ENCODE measurements at regions not wholly inside any gene's neighbourhood (a gene's known extent, or its start where the extent isn't known, plus 50 kb on each side); places are given as distances from the start of the nearest gene placed in this dataset.

DNA sequence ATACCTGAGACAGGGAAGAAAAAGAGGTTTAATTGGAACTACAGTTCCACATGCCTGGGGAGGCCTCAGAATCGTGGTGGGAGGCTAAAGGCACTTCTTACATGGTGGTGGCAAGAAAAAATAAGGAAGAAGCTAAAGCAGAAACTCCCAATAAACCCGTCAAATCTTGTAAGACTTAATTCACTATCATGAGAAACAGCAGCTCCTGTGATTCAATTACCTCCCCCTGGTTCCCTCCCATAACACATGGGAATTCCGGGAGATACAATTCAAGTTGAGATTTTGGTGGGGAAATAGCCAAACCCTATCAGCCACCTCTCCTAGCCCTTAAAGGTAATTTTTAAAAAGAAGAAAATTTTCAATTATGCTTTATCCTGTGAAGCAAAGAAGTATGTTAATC, 728.8 kb downstream of the RNF144A start:
- Histone ChIP-seq H3K23ac (ENCODE audit: low read length in 2 of 2) (no peak overlapping the region), H3K4me2 (ENCODE audit: low read length, poor library complexity, severe bottlenecking) (no peak overlapping the region), H2BK120ac (ENCODE audit: low read depth, low read length) (peak overlapping the region; percentile 19), H2AFZ (ENCODE audit: low read depth, low read length) (no peak overlapping the region), H3K79me1 (replicated peaks; ENCODE audit: low read length, poor library complexity, severe bottlenecking) (no peaks in the 10 kb centered on the region), H4K8ac (ENCODE audit: low read length) (no peak overlapping the region), H3K36me3 (ENCODE audit: control insufficient read depth in 1 of 2, insufficient read depth in 2 of 2, low read depth in 1 of 2, low read length in 2 of 2) (no peaks in the 10 kb centered on the region), H3K9ac (ENCODE audit: low read length) (no peak overlapping the region), H3K27ac (ENCODE audit: low read length, poor library complexity, severe bottlenecking) (no peak overlapping the region), H2BK15ac (ENCODE audit: low read depth, poor library complexity, severe bottlenecking) (no peak overlapping the region), H3K27me3 (ENCODE audit: control insufficient read depth in 1 of 2, insufficient read depth in 1 of 2, low read length in 2 of 2) (no peaks in the 10 kb centered on the region), H4K91ac (ENCODE audit: low read length) (no peak overlapping the region), H2BK12ac (ENCODE audit: low read length in 2 of 2) (no peak overlapping the region), H2BK5ac (ENCODE audit: low read depth, low read length, poor library complexity, severe bottlenecking) (no peak overlapping the region), H3K18ac (ENCODE audit: low read depth in 1 of 2, low read length in 2 of 2) (no peak overlapping the region), H3K14ac (ENCODE audit: low read length in 2 of 2) (no peak overlapping the region), H3K9me3 (ENCODE audit: control insufficient read depth, low read length) (peaks cover 4% of the 10 kb centered on the region), H2AK5ac (ENCODE audit: low read length, severe bottlenecking) (no peak overlapping the region), H3K4ac (ENCODE audit: low read depth in 1 of 2, low read length in 2 of 2) (no peak overlapping the region), H3K4me3 (ENCODE audit: insufficient read depth in 1 of 2, low read depth in 1 of 2, low read length in 2 of 2) (no peak overlapping the region), H3K4me1 (ENCODE audit: control insufficient read depth, insufficient read depth, low read depth, low read length) (no peaks in the 10 kb centered on the region)
- no peak for DNase-seq
- WGBS, result 40% methylated on average over 1 of the region's 3 CpGs

DNA sequence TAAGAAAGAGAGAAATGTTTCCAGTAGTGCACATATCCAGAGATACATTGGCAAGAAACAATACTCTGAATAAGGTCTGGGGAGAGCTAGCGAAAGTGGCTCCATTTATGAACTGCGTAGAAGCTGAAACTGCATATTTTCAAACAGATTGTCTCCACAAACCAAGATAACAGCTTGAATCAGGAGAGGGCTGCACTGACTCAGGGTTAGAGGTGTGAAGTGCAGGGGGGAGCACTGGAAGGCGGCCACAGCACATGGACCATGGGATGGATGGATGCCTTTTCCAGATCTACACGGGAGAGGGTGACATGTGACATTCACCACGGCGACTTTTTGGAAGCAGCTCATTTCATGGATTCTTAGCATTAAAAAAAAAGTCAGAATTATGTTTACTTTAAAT, 729.4 kb downstream of the RNF144A start:
- DNase-seq, result no peak
- no peak overlapping the region for H4K8ac ChIP-seq (ENCODE audit: low read length)
- WGBS, result 90% methylated on average over 3 of the region's 6 CpGs
- no peaks in the 10 kb centered on the region for H3K27me3 ChIP-seq (ENCODE audit: control insufficient read depth in 1 of 2, insufficient read depth in 1 of 2, low read length in 2 of 2)
- no peak overlapping the region for H3K4me2 ChIP-seq (ENCODE audit: low read length, poor library complexity, severe bottlenecking)
- H3K4me1 ChIP-seq (ENCODE audit: control insufficient read depth, insufficient read depth, low read depth, low read length), result no peaks in the 10 kb centered on the region
- H2AFZ ChIP-seq (ENCODE audit: low read depth, low read length), result no peak overlapping the region
- H3K9me3 ChIP-seq (ENCODE audit: control insufficient read depth, low read length), result peaks cover under 1% of the 10 kb centered on the region
- H3K23ac ChIP-seq (ENCODE audit: low read length in 2 of 2), result no peak overlapping the region
- no peaks in the 10 kb centered on the region for H3K36me3 ChIP-seq (ENCODE audit: control insufficient read depth in 1 of 2, insufficient read depth in 2 of 2, low read depth in 1 of 2, low read length in 2 of 2)
- H3K4me3 ChIP-seq (ENCODE audit: insufficient read depth in 1 of 2, low read depth in 1 of 2, low read length in 2 of 2), result no peak overlapping the region
- no peak overlapping the region for H3K9ac ChIP-seq (ENCODE audit: low read length)
- no peak overlapping the region for H4K91ac ChIP-seq (ENCODE audit: low read length)
- no peak overlapping the region for H2AK5ac ChIP-seq (ENCODE audit: low read length, severe bottlenecking)
- no peak overlapping the region for H3K18ac ChIP-seq (ENCODE audit: low read depth in 1 of 2, low read length in 2 of 2)
- H2BK12ac ChIP-seq (ENCODE audit: low read length in 2 of 2), result no peak overlapping the region
- no peak overlapping the region for H2BK5ac ChIP-seq (ENCODE audit: low read depth, low read length, poor library complexity, severe bottlenecking)
- H3K27ac ChIP-seq (ENCODE audit: low read length, poor library complexity, severe bottlenecking), result no peak overlapping the region
- H3K14ac ChIP-seq (ENCODE audit: low read length in 2 of 2), result no peak overlapping the region
- no peak overlapping the region for H2BK120ac ChIP-seq (ENCODE audit: low read depth, low read length)
- H3K4ac ChIP-seq (ENCODE audit: low read depth in 1 of 2, low read length in 2 of 2), result no peak overlapping the region
- no peak overlapping the region for H2BK15ac ChIP-seq (ENCODE audit: low read depth, poor library complexity, severe bottlenecking)
- no peaks in the 10 kb centered on the region for H3K79me1 ChIP-seq (replicated peaks; ENCODE audit: low read length, poor library complexity, severe bottlenecking)

DNA sequence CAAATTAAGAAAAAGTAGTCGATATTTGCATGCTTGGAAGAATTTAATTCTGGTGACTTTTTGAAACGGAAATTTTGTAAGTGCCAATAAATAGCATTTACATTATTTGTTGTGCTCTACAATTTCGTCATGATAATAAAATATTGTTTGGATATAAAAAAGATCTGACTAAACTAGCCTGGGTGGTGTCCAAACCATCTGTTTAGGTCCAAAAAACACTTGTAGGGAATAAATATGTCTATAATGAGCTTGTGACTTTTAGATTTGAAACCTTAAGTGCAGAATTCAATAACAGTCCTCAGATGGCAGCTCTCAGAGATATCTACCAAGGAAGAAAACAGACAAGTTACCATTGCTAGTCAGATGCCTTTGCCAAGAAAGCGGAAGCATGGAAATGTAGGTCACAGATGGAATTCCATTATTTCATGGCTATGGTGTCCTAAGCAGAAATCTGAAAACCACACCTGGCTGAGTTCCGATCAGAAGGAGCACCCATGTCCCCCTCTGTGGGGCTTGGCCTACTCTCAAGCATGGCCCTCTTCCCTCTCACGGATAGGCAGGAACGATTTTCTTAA, 731.1 kb downstream of the RNF144A start:
- Histone ChIP-seq H3K14ac (ENCODE audit: low read length in 2 of 2) (no peak overlapping the region), H3K27me3 (ENCODE audit: control insufficient read depth in 1 of 2, insufficient read depth in 1 of 2, low read length in 2 of 2) (no peaks in the 10 kb centered on the region), H3K4me3 (ENCODE audit: insufficient read depth in 1 of 2, low read depth in 1 of 2, low read length in 2 of 2) (no peak overlapping the region), H3K4ac (ENCODE audit: low read depth in 1 of 2, low read length in 2 of 2) (no peak overlapping the region), H3K79me1 (replicated peaks; ENCODE audit: low read length, poor library complexity, severe bottlenecking) (no peaks in the 10 kb centered on the region), H3K4me2 (ENCODE audit: low read length, poor library complexity, severe bottlenecking) (no peak overlapping the region), H3K23ac (ENCODE audit: low read length in 2 of 2) (no peak overlapping the region), H3K18ac (ENCODE audit: low read depth in 1 of 2, low read length in 2 of 2) (no peak overlapping the region), H3K9ac (ENCODE audit: low read length) (no peak overlapping the region), H2BK120ac (ENCODE audit: low read depth, low read length) (no peak overlapping the region), H4K8ac (ENCODE audit: low read length) (no peak overlapping the region), H3K9me3 (ENCODE audit: control insufficient read depth, low read length) (peaks cover 3% of the 10 kb centered on the region), H2AK5ac (ENCODE audit: low read length, severe bottlenecking) (no peak overlapping the region), H2AFZ (ENCODE audit: low read depth, low read length) (no peak overlapping the region), H3K27ac (ENCODE audit: low read length, poor library complexity, severe bottlenecking) (no peak overlapping the region), H3K36me3 (ENCODE audit: control insufficient read depth in 1 of 2, insufficient read depth in 2 of 2, low read depth in 1 of 2, low read length in 2 of 2) (no peaks in the 10 kb centered on the region), H2BK12ac (ENCODE audit: low read length in 2 of 2) (no peak overlapping the region), H2BK15ac (ENCODE audit: low read depth, poor library complexity, severe bottlenecking) (no peak overlapping the region), H2BK5ac (ENCODE audit: low read depth, low read length, poor library complexity, severe bottlenecking) (no peak overlapping the region), H4K91ac (ENCODE audit: low read length) (no peak overlapping the region), H3K4me1 (ENCODE audit: control insufficient read depth, insufficient read depth, low read depth, low read length) (no peaks in the 10 kb centered on the region)
- DNase-seq, result no peak
- 93% methylated on average over 4 of the region's 7 CpGs for WGBS

DNA sequence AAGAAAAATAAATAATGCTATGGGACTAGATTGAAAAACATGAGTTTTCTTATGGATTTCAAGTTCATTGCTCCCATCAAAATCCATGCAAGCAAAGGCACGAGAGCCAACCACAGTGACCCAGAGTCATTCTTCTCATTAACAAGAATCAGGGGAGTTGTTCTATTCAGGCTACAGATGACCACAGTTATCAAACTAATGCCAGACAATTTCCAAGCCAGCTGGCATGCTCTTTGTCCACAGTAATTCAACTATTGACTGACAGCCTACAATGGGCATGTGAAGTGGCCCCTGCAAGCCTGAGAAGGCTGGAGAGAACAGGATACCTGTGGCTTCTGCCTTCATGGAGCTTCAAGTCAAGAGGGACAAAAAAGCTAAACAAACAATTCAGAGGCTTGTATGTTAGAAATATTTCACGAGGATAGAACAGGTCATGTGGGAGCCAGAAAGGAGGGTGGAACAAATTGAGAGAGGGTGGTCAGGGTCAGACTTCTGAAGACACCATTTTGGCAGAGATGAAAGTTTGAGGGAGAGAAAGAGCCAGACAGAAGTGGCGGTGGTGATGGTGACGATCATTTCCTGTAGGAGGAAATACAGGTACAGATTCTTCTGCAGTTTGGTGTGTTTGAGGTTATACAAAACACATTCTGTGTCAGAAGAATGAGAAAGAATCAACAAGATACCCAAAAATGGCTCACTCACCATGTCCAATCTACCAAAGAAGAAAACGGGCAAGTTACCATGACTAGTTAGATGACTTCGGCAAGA, 732.4 kb downstream of the RNF144A start:
- Histone ChIP-seq H2BK120ac (ENCODE audit: low read depth, low read length) (no peak overlapping the region), H3K9me3 (ENCODE audit: control insufficient read depth, low read length) (peaks cover 3% of the 10 kb centered on the region), H3K27ac (ENCODE audit: low read length, poor library complexity, severe bottlenecking) (no peak overlapping the region), H3K4me3 (ENCODE audit: insufficient read depth in 1 of 2, low read depth in 1 of 2, low read length in 2 of 2) (no peak overlapping the region), H2BK15ac (ENCODE audit: low read depth, poor library complexity, severe bottlenecking) (no peak overlapping the region), H4K91ac (ENCODE audit: low read length) (no peak overlapping the region), H4K8ac (ENCODE audit: low read length) (no peak overlapping the region), H3K36me3 (ENCODE audit: control insufficient read depth in 1 of 2, insufficient read depth in 2 of 2, low read depth in 1 of 2, low read length in 2 of 2) (no peaks in the 10 kb centered on the region), H3K4me2 (ENCODE audit: low read length, poor library complexity, severe bottlenecking) (no peak overlapping the region), H3K18ac (ENCODE audit: low read depth in 1 of 2, low read length in 2 of 2) (no peak overlapping the region), H3K27me3 (ENCODE audit: control insufficient read depth in 1 of 2, insufficient read depth in 1 of 2, low read length in 2 of 2) (no peaks in the 10 kb centered on the region), H2AFZ (ENCODE audit: low read depth, low read length) (no peak overlapping the region), H3K4me1 (ENCODE audit: control insufficient read depth, insufficient read depth, low read depth, low read length) (no peaks in the 10 kb centered on the region), H3K14ac (ENCODE audit: low read length in 2 of 2) (no peak overlapping the region), H2BK5ac (ENCODE audit: low read depth, low read length, poor library complexity, severe bottlenecking) (no peak overlapping the region), H3K4ac (ENCODE audit: low read depth in 1 of 2, low read length in 2 of 2) (no peak overlapping the region), H3K9ac (ENCODE audit: low read length) (no peak overlapping the region), H2AK5ac (ENCODE audit: low read length, severe bottlenecking) (no peak overlapping the region), H2BK12ac (ENCODE audit: low read length in 2 of 2) (no peak overlapping the region), H3K23ac (ENCODE audit: low read length in 2 of 2) (no peak overlapping the region), H3K79me1 (replicated peaks; ENCODE audit: low read length, poor library complexity, severe bottlenecking) (no peaks in the 10 kb centered on the region)
- WGBS, result 82% methylated on average over 4 of the region's 6 CpGs
- no peak for DNase-seq

All from mesenchymal stem cell (in vitro differentiated cells and primary cell).